GM21447 (cell line): ENCODE measurements at regions not wholly inside any gene's neighbourhood (a gene's known extent, or its start where the extent isn't known, plus 50 kb on each side); places are given as distances from the start of the nearest gene placed in this dataset.
"Not testable (repeated sequence)": the region's sequence is repeated elsewhere in the genome, so short reads cannot be mapped to it uniquely, and the experiment has no call there.

Experiments
- ATAC-seq: cut with Tn5 transposase; IDR thresholded peaks from one replicate; pipeline ENCODE4 v1.9.1; 2021; ENCODE audit not compliant: unreplicated experiment

DNA sequence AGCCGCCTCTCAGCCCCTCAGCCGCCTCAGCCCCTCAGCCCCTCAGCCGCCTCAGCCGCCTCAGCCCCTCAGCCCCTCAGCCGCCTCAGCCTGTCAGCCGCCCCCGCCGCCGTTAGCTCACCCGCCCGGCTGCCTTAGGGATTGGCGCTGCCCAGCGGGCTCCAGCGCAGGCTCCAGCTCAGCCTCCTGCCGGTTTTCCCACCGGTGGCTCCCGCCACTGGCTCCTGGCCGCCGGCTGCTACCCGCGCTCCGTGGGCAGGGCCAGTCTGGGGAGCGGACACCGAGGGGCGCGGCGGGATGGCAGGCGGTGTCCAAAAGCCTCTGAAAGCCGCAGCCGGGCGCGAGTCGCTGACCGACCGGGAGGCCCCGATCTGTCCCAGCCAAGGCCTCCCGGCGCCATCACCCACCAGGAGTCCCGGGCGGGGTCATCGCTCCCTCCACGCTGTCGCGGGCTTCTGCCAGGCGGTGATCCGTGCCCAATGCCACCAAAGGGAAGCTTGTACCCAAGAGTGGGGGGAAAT, 1532.7 kb downstream of the REEP3 start:
- not testable (repeated sequence) for ATAC-seq

DNA sequence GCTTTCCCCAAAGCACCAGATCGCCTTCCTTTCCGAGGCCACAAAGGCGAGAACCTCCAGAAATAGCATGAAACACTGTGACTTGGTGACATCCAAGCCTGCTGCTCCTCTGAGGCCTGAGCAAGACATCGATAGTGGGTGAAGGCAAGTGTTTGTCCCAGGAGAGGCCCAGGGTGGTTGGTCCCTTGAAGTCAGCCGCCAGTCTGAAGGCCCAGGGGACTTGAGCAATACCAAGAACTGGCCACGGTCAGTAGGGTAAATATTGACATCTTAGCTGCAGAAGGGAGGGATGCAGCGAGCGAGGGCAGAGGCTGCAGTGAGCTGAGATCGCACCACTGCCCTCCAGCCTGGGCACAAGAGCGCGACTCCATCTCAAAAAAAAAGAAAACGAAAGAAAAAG, 1533.5 kb downstream of the REEP3 start:
- ATAC-seq = not testable (repeated sequence)

DNA sequence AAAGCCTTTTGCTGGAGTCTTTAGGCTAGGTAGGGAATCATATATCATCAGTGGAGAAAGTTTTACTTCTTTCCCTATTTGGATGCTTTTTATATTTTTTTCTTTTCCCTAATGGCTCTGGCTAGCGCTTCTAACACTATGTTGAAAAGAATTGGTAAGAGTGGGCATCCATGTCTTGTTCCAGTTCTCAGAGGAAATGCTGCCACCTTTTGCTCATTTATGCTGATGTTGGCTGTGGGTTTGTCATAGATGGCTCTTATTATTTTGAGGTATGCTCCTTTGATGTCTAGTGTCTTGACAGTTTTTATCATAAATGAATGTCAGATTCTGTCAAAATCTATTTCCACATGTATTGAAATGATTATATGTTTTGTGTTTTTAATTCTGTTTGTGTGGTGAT, 1544.1 kb downstream of the REEP3 start:
- ATAC-seq = no peak

DNA sequence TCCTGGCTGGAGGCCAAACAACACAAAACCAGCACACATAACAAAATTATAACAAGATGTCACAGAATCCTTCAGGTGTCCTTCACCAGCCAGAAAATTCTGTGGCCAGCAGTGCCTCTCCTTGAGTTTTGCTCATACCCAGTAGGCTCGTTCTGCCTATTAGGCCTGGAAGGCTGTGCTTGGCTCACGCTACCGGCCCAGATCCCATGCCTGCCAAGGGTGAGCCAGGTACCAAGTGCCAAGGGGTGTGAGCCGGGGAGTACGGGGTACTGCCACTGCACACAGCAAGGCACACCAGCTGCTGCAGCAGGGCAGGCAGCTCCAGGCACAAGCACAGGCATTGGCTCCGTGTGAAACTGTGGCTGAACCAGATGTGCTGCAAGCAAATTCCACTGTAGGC, 1562.0 kb downstream of the REEP3 start:
- no peak for ATAC-seq

DNA sequence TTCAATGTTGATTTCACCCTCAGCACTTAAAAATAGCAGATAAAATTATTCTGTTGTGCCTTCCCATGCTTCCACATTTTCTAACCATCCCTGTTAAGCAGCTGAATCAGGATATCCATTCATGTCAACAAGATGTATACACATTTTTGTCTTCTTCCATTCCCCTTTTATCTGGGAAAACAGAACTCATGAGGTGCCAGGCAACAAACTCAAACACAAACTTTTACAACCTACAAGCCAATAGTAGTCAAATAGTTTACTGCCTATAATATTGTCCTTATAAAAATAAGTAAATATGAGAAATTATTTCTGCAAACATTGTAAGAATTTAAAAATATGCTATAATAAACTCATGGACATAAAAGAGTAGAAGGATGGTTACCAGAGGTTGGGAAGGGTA, 1569.8 kb downstream of the REEP3 start:
- no peak for ATAC-seq

DNA sequence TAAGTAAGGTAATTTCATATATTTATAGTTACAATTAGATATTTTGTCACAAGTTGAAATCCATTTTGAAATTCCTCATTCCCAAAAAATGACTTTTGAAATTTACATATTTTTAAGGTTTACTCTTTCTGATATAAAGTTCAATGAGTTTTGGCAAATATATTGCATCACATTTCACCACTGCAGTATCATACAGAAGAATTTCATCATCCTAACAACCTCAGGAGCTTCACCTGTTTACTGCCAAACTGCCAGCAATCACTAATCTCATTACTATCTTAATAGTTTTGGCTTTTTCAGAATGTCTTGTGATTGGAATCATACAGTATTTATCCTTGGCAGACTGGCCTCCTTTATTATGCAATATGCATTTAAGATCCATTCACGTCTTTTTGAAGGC, 1578.9 kb downstream of the REEP3 start:
- ATAC-seq = no peak

DNA sequence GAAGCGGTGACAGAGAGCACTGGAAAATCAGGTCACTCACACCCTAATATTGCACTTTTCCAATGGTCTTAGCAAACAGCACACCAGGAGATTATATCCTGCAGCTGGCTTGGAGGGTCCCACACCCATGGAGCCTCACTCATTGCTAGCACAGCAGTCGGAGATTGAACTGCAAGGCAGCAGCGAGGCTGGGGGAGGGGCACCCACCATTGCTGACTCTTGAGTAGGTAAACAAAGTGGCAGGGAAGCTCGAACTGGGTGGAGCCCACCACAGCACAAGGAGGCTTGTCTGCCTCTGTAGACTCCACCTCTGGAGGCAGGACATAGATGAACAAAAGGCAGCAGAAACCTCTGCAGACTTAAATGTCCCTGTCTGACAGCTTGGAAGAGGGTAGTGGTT, 1579.7 kb downstream of the REEP3 start:
- ATAC-seq = not testable (repeated sequence)

DNA sequence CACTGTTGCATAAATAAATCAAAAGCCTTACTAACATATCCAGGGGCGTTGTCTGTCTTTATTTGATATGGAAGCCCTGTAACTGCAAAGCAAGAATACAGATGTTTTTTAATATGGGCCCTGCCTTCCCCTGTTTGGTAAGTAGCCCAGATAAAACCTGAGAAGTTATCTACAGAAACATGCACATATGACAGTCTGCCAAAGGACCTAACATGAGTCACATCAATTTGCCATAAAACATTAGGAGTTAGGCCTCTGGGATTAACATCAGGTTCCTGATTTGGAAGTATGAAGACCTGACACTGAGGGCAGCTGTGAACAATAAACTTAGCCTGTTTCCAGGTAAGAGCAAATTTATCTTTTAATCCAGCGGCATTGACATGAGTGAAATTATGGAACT, 1588.8 kb downstream of the REEP3 start:
- no peak for ATAC-seq

DNA sequence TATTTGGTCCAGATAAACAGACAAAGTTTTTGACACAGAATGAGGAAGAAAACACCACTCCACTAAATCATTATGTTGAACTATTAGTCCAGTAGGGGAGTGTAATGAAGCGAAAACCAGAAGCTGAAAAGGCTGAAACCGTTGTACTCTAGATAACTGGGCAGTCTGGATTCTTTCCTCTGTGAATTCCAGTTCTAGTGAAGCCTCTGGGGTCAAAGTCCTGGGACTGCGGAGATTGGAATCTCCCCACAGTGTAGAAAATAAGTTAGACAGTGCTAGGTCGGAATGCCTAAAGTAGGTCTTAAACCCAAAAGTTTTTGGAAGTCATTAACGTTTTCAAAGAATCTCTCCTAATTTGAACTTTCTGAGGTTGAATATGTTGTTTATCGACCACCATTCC, 1589.9 kb downstream of the REEP3 start:
- ATAC-seq = not testable (repeated sequence)

DNA sequence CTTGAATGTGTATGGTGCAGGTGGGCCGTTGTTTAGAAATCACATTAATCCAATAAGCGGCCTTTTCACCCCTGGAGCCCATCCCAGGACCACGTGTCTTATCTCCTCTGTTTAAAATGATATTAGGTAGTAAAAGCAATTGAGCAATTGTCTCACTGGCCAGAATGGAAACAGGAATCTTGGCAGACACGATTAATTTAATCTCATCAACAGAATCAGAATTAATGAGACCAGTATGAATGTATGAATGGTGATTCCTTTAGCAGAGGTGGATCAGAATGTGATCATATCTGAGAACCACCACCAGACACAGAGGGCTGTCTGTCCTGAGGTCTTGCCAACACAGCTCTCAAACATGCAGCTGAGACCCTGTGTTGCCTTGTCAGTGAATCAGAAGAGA, 1591.4 kb downstream of the REEP3 start:
- ATAC-seq = no peak

DNA sequence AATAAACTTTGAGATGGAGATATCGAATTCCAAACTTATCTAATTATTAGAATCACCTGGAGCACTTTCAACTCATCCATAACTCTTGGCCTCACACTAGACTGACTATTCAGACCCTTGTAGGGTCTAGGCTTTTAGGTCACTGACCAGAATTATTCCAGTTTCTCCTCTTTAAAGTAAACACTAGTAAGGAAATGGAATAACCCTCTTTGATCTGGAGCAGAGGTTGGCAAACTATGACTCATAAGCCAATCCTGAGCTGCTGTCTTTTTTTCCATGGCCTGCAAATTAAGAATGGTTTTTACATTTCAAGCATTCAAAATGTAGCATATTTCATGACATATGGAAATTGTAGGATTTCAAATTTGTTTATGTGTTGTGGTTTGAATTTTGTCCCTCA, 1601.9 kb downstream of the REEP3 start:
- no peak for ATAC-seq

DNA sequence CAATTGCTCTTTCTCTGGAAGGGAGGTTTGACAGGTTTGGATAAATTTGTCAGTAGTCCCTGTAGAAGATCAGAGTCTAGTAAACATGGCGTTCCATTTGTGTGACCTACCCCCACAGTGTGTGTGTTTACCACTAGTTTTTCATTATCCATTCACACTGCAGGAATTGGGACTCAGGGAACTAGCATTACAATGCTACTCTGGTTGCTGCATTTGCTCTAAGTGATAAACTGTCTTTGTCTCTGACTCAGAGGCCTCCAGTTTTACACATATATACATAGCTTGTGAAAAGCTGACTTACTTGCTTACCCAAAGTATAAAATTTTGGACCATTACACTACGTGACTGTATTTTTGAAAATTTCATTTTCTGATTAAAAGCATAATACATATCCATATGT, 1604.0 kb downstream of the REEP3 start:
- ATAC-seq = no peak

DNA sequence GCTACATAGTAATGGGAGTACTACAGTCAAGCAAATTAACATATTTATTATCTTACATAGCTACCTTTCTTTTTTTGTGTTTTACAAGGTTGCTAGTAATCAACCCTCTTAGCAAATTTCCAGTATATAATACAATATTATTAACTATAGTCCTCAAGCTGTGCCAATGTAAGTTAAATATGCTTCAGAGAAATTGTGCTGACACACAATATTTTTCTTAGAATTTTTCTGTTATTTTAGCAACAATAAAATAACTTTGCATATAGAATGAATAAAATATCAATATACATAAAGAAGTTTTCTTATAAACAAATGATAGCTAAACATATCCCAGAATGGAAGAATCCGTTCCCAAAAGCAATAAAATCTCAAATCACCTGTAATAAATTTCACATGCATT, 1605.1 kb downstream of the REEP3 start:
- no peak for ATAC-seq

DNA sequence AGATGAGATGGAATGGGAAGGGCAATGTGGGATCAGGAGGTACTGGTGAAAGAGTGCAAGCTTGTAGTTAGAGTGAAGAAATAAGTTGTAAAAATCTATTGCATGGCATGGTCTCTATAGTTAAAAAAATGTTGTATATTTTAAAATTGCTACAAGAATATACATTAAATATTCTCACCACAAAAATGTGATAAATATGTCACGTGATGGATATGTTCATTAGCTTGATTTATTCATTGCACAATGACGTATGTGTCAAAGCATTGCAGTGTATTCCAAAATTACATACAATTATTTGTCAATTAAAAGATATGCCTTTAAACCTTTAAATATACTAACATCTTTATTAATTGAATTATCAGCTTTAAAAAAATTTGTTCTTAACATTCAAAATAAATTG, 1607.1 kb downstream of the REEP3 start:
- no peak for ATAC-seq

DNA sequence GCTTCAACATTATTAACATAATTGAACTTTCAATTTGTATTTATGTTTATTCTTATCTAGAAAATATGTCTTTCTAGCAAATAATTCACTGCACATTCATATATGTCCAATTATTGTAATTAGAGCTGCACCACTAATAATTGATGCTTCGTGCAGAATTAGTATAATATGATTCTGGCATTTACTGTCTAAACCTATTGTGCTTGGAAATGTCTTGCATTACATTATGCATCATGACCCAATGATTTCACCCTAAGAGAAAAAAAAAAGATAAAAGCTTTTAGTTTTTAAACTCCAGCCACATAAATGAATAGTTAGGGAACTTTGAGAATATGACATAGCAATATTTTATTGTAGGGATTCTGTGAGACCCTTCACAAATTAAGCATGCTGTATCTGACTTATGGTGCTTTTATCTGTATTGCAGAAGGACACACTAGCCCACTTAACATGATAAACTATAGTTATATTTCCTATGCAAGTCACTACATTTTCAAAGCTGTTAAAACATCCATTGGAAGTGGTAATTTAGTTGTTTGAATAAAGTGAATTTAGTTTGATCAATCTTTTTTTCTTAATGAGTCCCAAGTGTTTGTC, 1609.1 kb downstream of the REEP3 start:
- no peak for ATAC-seq

DNA sequence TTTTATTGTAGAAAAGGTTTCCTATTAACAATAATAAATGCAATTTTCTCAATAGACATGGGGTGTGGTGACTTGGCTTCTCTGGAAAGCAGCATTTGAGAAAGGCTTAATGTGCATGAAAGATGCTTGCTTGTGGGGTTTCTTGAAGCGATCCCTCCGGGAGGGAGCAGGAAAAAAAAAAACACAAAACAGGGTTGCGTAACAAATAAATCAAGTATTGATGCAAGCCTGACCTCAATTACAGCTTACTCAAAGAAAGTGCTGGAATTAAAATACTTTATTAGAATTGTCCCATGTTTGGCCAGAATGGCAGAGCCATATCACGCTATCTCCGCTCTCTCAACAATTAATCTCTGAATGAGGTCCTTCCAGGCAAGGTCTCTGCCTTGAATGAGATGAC, 1612.5 kb downstream of the REEP3 start:
- no peak for ATAC-seq

DNA sequence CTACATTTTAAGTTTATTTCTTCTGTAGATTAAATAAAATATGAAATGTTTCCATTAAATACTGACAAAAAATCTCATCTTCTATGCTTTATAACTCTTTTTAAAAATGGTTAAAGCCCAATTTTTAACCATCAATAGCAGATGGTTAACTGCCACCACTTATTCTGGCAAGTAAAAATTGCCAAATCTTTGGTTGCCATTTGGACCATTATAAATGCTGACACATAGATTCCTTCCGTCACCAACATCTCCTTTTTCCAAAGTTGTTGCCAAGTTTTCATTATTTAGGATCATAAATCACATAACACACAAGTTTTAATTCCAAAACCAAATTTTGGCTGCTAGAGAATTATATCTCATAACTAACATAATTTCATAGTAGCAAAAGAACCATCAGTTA, 1614.3 kb downstream of the REEP3 start:
- no peak for ATAC-seq

DNA sequence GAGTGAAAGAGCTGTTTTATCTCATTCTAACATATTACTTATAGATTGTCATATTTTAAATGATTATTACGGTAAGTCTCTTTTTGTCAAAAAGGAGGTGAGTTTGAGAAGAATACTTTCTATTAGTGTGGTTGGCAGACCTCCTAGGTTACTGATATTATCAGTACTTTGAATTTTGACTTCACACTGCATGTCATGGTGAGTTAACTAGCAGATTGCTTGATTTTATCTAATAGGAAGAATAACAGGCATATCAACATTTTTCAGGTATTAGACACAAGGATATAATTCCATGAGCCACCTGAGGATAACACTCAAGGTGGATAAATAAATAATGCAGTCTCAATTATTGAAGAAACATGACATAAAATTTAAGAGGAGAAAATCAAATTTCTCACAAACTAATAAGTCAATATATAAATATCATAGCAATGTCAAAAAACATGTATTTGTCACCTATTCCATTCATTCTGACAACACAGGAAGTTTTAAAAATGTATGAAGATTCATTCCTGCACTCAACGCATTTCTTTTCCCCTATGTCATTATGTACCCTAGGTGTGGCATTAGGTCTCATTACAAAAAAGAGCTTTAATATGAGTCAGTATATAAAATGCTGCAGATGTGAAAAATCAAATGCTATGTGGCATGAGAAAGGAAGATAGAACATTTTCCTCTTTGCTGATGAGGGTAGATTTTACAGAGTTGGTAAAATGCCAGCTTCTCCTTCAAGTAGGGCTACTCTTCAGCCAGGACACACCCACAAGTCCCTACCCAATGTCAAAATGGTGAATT, 1621.6 kb downstream of the REEP3 start:
- no peak for ATAC-seq

DNA sequence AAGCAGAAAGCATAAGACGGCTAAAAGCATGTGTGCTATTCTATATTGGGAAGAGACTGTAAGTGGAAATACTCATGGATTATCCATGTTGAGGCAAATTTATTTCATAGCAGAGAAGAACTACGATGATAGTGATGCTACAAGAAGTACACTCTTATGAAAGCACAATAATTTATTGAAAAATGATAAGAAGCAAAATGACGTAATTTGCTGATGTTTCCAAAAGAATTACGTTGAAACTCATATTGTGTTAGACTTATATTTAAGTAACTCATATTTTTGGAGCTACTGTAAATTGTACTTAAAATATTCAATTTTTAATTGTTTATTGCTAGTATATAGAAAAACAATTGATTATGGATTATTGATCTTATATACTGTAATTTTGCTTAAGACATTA, 1622.5 kb downstream of the REEP3 start:
- no peak for ATAC-seq

DNA sequence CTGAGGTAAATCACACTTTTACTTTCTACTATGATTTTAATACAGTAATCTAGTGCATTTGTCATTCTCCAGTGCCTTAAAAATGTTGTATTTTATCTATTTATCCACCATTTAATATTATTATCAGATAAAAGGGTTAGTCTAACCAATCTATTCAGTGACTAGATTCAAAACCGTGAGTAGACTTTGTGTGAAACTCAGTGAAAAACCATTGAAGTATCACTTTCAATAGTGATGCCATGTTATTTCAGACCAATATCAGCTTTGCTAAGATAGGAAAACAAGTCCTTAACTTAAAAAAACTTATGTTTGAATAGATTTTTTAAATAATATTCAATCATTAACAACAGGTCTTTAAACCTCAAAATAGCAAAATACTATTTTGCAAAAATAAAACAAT, 1628.7 kb downstream of the REEP3 start:
- ATAC-seq = no peak

DNA sequence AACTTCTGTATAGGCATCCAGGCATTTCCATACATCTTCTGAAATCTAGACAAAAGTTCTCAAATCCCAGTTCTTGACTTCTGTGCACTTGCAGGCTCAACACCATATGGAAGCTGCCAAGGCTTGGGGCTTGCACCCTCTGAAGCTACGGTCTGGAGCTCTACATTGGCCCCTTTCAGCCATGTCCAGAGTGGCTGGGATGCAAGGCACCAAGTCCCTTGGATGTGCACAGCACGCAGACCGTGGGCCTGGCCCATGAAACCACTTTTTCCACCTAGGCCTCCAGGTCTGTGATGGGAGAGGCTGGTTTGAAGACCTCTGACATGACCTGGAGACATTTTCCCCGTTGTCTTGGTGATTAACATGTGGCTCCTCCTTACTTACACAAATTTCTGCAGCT, 1645.1 kb downstream of the REEP3 start:
- no peak for ATAC-seq

DNA sequence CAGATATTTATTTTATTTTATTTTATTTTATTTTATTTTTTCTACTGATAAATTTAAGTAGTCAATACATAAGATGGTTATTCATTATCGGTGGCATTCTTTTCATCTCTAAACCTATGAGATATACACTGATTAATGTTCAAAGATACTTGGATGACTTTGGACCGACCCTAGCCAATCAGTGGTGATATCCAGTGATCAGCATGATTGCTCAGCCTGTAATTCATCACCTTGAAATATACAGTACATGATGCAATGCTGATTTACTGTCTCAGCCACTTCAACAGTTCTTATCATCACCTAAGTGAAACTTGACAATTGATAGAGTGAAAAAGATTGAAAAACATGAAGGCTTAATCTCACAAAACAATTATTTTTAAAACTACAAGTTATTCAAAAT, 1651.0 kb downstream of the REEP3 start:
- ATAC-seq = no peak

DNA sequence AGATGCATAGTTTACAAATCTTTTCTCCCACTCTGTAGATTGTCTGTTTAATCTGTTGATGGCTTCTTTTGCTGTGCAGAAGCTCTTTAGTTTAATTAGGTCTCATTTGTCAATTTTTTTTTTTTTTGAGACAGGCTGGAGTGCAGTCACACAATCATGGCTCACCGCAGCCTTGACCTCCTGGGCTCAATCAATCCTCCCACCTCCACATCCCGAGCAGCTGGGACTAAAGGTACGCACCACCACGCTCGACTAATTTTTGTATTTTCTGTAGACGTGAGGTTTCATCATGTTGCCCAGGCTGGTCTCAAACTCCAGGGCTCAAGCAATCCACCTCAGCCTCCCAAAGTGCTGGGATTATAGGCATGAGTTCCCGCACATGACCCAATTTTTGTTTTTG, 1655.8 kb downstream of the REEP3 start:
- no peak for ATAC-seq
